NOMO-1 (cell line): ENCODE measurements at regions not wholly inside any gene's neighbourhood (a gene's known extent, or its start where the extent isn't known, plus 50 kb on each side); places are given as distances from the start of the nearest gene placed in this dataset.

Source experiments
- DNase-seq, 2 experiments: peaks; one replicate each; lab custom pipeline; 2025; ENCODE audit not compliant: unreplicated experiment in 2 of 2; lab: John Stamatoyannopoulos, UW

- no peak for DNase-seq
Observed at GRCh38 chrX:10800796-10801195, 180.4 kb upstream of the MID1 start.

- DNase-seq: peak; percentile 40 to 79
Observed at GRCh38 chrX:10811111-10811510, 190.7 kb upstream of the MID1 start.

GRCh38 chrX:10813761-10814160 is 193.4 kb upstream of the MID1 start:
- peak in 1 of 2 experiments; percentile 0 for DNase-seq

GRCh38 chrX:10818651-10819050 is 198.3 kb upstream of the MID1 start:
- DNase-seq: no peak

- DNase-seq: no peak
Observed at GRCh38 chrX:10819973-10820372, 199.6 kb upstream of the MID1 start.

- no peak for DNase-seq
Observed at GRCh38 chrX:10821293-10821692, 200.9 kb upstream of the MID1 start.

- DNase-seq: no peak
Observed at GRCh38 chrX:10828036-10828435, 207.7 kb upstream of the MID1 start.

GRCh38 chrX:10828640-10829039 is 208.3 kb upstream of the MID1 start:
- DNase-seq: no peak

- DNase-seq: no peak
Observed at GRCh38 chrX:10831716-10832502, 211.5 kb upstream of the MID1 start.

GRCh38 chrX:10833299-10834169 is 213.1 kb upstream of the MID1 start:
- DNase-seq: no peak

GRCh38 chrX:10841579-10841978 is 221.2 kb upstream of the MID1 start:
- DNase-seq: no peak

GRCh38 chrX:10842646-10843045 is 222.3 kb upstream of the MID1 start:
- no peak for DNase-seq

GRCh38 chrX:10847333-10847732 is 226.9 kb upstream of the MID1 start:
- DNase-seq: no peak

GRCh38 chrX:10851809-10852208 is 231.4 kb upstream of the MID1 start:
- no peak for DNase-seq

- DNase-seq: no peak
Observed at GRCh38 chrX:10854594-10854993, 234.2 kb upstream of the MID1 start.

GRCh38 chrX:10855845-10856244 is 235.5 kb upstream of the MID1 start:
- DNase-seq: no peak

GRCh38 chrX:10856797-10857196 is 236.4 kb upstream of the MID1 start:
- no peak for DNase-seq

GRCh38 chrX:10859353-10859752 is 239.0 kb upstream of the MID1 start:
- DNase-seq: peak in 1 of 2 experiments; percentile 32

- no peak for DNase-seq
Observed at GRCh38 chrX:10875995-10876394, 235.1 kb upstream of the HCCS start.

- DNase-seq: no peak
Observed at GRCh38 chrX:10882484-10882883, 228.6 kb upstream of the HCCS start.

- no peak for DNase-seq
Observed at GRCh38 chrX:10884246-10884645, 226.9 kb upstream of the HCCS start.
